HAP-1 (cell line): ENCODE measurements at regions not wholly inside any gene's neighbourhood (a gene's known extent, or its start where the extent isn't known, plus 50 kb on each side); places are given as distances from the start of the nearest gene placed in this dataset.

Source experiments
- DNase-seq, 2 experiments: peaks; one replicate each; pipeline ENCODE4 v3.0.0-alpha.2; 2016 to 2020; ENCODE audit warnings: low spot score in 2 of 2
- H3K27me3 ChIP-seq: fragments of 250-450 bp; sonication (Bioruptor Pico); 2 replicates; pipeline ENCODE4 v1.5.1; 2020; ENCODE audit warnings: low read depth, mild to moderate bottlenecking, moderate library complexity
- H3K36me3 ChIP-seq: fragments of 250-450 bp; sonication (Bioruptor Pico); replicated peaks from 2 replicates; pipeline ENCODE4 v1.5.1; 2020; ENCODE audit warnings: mild to moderate bottlenecking
- H3K4me1 ChIP-seq: fragments of 250-450 bp; sonication (Bioruptor Pico); 2 replicates; pipeline ENCODE4 v1.5.1; 2020; ENCODE audit warnings: mild to moderate bottlenecking
- H3K4me3 ChIP-seq: fragments of 250-450 bp; sonication (Bioruptor Pico); 2 replicates; pipeline ENCODE4 v1.5.1; 2020; ENCODE audit warnings: mild to moderate bottlenecking, moderate library complexity
- H3K9me3 ChIP-seq: fragments of 250-450 bp; sonication (Bioruptor Pico); 2 replicates; pipeline ENCODE4 v1.5.1; 2020; ENCODE audit warnings: mild to moderate bottlenecking, moderate library complexity
- in situ Hi-C: fragments of 300-500 bp; cut with MboI; formaldehyde crosslinking; loops from 3 replicates; pipeline ENCODE4 v1.14.3; 2020; ENCODE audit warnings: low sequenced_read_pairs, inconsistent platforms, mixed read lengths

DNA sequence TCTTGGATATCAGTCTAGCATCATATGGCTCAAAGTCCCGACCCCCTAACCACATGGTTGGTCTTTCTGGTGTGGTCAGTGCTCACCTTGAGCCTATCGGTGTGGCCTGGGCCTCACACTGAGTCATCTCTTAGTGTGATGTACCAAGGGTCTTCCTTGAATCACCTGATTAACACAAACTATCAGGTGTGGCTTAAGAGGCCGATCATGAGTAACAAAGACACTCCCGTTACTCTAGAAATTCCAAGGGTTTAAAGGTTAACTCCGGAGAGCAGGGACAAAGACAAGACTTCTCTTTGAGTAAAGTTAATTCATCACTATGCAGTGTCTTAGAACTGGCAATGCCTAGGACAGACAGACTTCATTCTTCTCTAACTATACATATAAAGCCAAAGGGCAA lies 52.3 kb upstream of the ARMC3 start:
- no peaks in the 10 kb centered on the region for H3K36me3 ChIP-seq
- H3K4me3 ChIP-seq, result no peak overlapping the region
- DNase-seq, result peak in 1 of 2 experiments; percentile 34
- H3K27me3 ChIP-seq, result no peaks in the 10 kb centered on the region
- H3K4me1 ChIP-seq, result peaks cover 29% of the 10 kb centered on the region
- in situ Hi-C loops, result no loop called here
- H3K9me3 ChIP-seq, result no peaks in the 10 kb centered on the region

- H3K9me3 ChIP-seq, result no peaks in the 10 kb centered on the region
- H3K4me3 ChIP-seq, result no peak overlapping the region
- peak; percentile 77 to 80 for DNase-seq
- peaks cover 29% of the 10 kb centered on the region for H3K4me1 ChIP-seq
- no peaks in the 10 kb centered on the region for H3K36me3 ChIP-seq
- H3K27me3 ChIP-seq, result no peaks in the 10 kb centered on the region
- in situ Hi-C loops, result no loop called here
Measured at GRCh38 chr10:22874189-22874854, 53.5 kb upstream of the ARMC3 start.

- in situ Hi-C loops, result no loop called here
- no peak overlapping the region for H3K4me3 ChIP-seq
- H3K9me3 ChIP-seq, result no peaks in the 10 kb centered on the region
- no peak for DNase-seq
- H3K4me1 ChIP-seq, result no peaks in the 10 kb centered on the region
- no peaks in the 10 kb centered on the region for H3K27me3 ChIP-seq
- no peaks in the 10 kb centered on the region for H3K36me3 ChIP-seq
Measured at GRCh38 chr10:22856444-22857074, 71.3 kb upstream of the ARMC3 start.

DNA sequence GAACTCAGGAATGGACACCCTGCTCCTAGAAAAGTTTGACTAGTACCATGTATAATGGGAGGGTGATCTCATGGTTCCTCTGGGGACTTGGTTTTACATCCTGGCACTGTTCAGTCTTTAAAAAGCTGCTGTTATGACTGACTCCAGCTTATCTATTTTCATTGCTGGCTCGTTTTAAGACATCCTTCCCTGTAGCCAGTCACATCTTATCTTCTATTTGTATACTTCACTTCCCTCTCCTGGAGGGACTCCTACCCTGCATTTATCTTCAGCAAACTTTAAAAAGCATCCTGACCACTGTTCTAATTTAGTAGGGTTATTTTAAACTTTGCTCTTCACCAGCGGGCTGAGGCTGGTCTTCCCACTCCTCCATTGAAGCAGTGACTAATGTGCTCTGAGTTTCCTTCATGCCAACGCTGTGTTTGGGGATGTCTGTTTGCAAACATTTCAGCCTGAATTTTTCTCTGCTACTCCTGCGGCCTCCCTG lies 72.9 kb upstream of the ARMC3 start:
- no peaks in the 10 kb centered on the region for H3K9me3 ChIP-seq
- H3K4me3 ChIP-seq, result no peak overlapping the region
- no peaks in the 10 kb centered on the region; the same call in 1 of the 2 replicates for H3K4me1 ChIP-seq
- in situ Hi-C loops, result no loop called here
- H3K27me3 ChIP-seq, result no peaks in the 10 kb centered on the region
- DNase-seq, result no peak
- H3K36me3 ChIP-seq, result no peaks in the 10 kb centered on the region

GRCh38 chr10:22853906-22854447 lies 73.9 kb upstream of the ARMC3 start:
- no peaks in the 10 kb centered on the region for H3K27me3 ChIP-seq
- H3K4me1 ChIP-seq, result peaks cover 2% of the 10 kb centered on the region; the same call in 1 of the 2 replicates
- no peaks in the 10 kb centered on the region for H3K9me3 ChIP-seq
- DNase-seq, result no peak
- in situ Hi-C loops, result no loop called here
- no peak overlapping the region for H3K4me3 ChIP-seq
- no peaks in the 10 kb centered on the region for H3K36me3 ChIP-seq

- Histone ChIP-seq H3K27me3 (no peaks in the 10 kb centered on the region), H3K9me3 (no peaks in the 10 kb centered on the region), H3K36me3 (no peaks in the 10 kb centered on the region), H3K4me3 (no peak overlapping the region), H3K4me1 (peaks cover 2% of the 10 kb centered on the region; the same call in 1 of the 2 replicates)
- in situ Hi-C loops, result no loop called here
- DNase-seq, result no peak
Measured at GRCh38 chr10:22852712-22853353, 75.0 kb upstream of the ARMC3 start.

DNA sequence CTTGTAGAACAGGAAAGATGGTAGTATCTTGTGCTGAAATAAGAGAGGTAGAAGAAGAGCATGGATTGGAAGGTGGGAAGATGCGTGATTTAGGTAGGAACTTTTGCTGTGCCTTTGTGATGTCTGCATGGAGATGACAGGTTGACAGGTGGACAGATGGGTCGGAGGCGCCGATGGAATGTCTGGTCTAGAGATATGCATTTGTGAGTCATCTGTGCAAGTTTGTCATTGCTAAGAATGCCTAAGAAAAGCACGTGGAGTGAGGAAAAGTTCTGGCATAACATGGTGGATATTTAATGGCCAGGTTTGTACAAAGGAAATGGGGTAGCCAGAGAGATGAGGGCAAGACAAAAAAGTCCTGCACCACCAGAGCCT lies 76.0 kb upstream of the ARMC3 start:
- no peaks in the 10 kb centered on the region for H3K36me3 ChIP-seq
- no peaks in the 10 kb centered on the region for H3K9me3 ChIP-seq
- DNase-seq, result no peak
- no peak overlapping the region for H3K4me3 ChIP-seq
- no peaks in the 10 kb centered on the region for H3K27me3 ChIP-seq
- H3K4me1 ChIP-seq, result peaks cover 2% of the 10 kb centered on the region; the same call in 1 of the 2 replicates
- in situ Hi-C loops, result no loop called here

- Histone ChIP-seq H3K4me3 (no peak overlapping the region), H3K4me1 (peaks cover 2% of the 10 kb centered on the region; the same call in 1 of the 2 replicates), H3K9me3 (no peaks in the 10 kb centered on the region), H3K27me3 (no peaks in the 10 kb centered on the region), H3K36me3 (no peaks in the 10 kb centered on the region)
- in situ Hi-C loops, result no loop called here
- DNase-seq, result no peak
Measured at GRCh38 chr10:22850541-22850940, 77.3 kb upstream of the ARMC3 start.

DNA sequence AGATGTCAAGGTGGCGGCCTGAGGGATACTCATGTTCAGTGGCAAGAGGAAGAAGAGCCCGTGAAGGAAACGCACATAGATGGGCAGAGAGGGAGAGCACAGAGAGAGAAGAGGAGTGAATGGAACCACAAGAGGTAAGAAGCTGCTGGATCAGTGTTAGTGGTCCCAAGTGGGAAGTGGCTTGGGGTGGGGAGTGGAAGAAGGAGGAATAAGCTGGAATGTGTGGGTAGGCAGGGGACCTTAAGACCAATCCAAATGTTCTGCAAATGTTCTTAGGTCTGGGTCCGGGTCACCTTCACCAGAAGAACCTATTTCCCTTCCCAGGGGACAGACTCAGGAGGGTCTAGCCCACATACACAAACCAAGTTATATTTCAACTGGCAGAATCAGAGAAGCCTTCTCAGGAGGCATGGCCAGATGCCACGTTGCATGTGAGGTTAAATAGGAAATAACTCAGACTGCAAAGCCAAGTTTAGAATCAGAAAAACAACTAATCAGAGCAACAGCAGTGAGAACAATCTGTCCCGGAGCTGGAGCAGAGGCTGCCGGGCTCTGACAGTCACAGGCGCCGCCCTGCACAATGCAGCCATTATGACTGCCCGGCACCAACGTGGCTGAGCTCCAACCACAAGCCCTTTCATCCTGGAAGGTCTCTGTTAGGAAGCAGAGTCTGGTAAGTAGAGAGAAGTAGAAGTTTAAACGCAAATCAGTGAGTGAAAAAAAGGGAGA lies 78.6 kb upstream of the ARMC3 start:
- H3K4me1 ChIP-seq, result peaks cover 2% of the 10 kb centered on the region; the same call in 1 of the 2 replicates
- no peaks in the 10 kb centered on the region for H3K36me3 ChIP-seq
- in situ Hi-C loops, result no loop called here
- no peaks in the 10 kb centered on the region for H3K9me3 ChIP-seq
- no peaks in the 10 kb centered on the region for H3K27me3 ChIP-seq
- H3K4me3 ChIP-seq, result no peak overlapping the region
- DNase-seq, result peak in 1 of 2 experiments; percentile 37

GRCh38 chr10:22848509-22848908 lies 79.3 kb upstream of the ARMC3 start:
- Histone ChIP-seq H3K27me3 (no peaks in the 10 kb centered on the region), H3K4me3 (no peak overlapping the region), H3K36me3 (no peaks in the 10 kb centered on the region), H3K4me1 (peaks cover 2% of the 10 kb centered on the region; the same call in 1 of the 2 replicates), H3K9me3 (no peaks in the 10 kb centered on the region)
- in situ Hi-C loops, result no loop called here
- DNase-seq, result no peak

DNA sequence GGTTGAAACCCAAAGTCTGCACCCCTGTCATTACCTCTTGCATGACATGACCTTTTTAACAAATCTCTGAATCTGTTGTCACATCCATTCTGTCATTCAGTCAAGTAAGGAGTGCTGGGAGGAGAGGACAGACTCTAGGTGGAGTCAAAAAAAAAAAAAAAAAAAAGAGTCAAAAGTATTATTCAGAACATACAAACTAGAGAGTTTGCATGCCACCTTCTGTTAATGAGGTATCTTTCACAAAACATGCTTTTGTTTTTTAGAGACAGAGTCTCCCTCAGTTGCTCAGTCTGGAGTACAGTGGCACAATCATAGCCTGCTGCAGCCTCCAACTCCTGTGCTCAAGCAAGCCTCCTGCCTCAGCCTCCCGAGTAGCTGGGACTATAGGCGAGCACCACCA lies 81.6 kb upstream of the ARMC3 start:
- Histone ChIP-seq H3K4me3 (no peak overlapping the region), H3K27me3 (no peaks in the 10 kb centered on the region), H3K4me1 (peaks cover 2% of the 10 kb centered on the region; the same call in 1 of the 2 replicates), H3K36me3 (no peaks in the 10 kb centered on the region), H3K9me3 (no peaks in the 10 kb centered on the region)
- in situ Hi-C loops, result no loop called here
- DNase-seq, result no peak

DNA sequence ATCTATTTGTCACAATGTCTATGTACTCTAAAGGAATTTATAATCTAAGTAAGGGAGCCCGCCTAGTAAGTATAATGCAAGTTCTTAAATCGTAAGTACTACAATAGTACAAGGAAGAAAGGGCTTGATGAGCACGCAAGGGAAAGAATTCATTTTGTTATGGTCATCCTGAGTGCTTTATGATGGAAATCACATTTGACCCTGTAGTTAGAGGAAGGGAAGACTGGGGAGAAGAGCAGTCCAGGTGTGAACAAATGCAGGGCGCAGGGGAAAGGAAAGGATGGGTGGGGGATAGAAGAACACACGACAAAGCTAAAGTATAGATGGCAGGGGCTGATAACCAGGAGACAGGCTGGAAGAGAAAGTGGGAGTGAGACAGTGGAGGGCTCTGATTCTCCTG lies 88.2 kb upstream of the ARMC3 start:
- no peaks in the 10 kb centered on the region for H3K27me3 ChIP-seq
- H3K4me1 ChIP-seq, result peaks cover 12% of the 10 kb centered on the region
- in situ Hi-C loops, result no loop called here
- peak in 1 of 2 experiments; percentile 14 for DNase-seq
- H3K9me3 ChIP-seq, result no peaks in the 10 kb centered on the region
- no peaks in the 10 kb centered on the region for H3K36me3 ChIP-seq
- no peak overlapping the region for H3K4me3 ChIP-seq

DNA sequence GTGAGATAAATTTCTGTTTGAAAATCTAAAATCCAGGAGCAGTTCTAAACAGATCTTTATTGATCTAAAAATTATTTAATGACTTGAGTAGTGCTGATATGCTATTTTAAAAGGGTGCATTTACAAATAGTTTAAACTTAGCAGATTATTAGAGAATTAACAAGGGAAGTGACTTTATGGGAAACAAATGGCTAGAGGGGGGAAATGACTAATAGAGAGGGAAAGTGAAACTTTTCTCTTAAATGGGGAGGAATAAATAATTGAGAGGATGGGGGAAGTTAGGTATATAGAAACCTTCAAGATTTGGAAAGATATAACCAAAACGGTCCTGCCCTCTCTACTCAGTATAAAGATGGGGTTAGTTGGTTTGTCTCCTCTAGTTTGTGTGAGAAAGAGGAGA lies 90.1 kb upstream of the ARMC3 start:
- no peak for DNase-seq
- in situ Hi-C loops, result no loop called here
- Histone ChIP-seq H3K4me1 (peaks cover 27% of the 10 kb centered on the region), H3K36me3 (no peaks in the 10 kb centered on the region), H3K27me3 (no peaks in the 10 kb centered on the region), H3K9me3 (no peaks in the 10 kb centered on the region), H3K4me3 (no peak overlapping the region)
